GM23338 (cell line): ENCODE measurements at regions not wholly inside any gene's neighbourhood (a gene's known extent, or its start where the extent isn't known, plus 50 kb on each side); places are given as distances from the start of the nearest gene placed in this dataset.

Experiments used
- CREB1 ChIP-seq: fragments of 250-450 bp; sonication (Bioruptor Pico); IDR thresholded peaks from 2 replicates; pipeline ENCODE4 v1.5.0; 2020; ENCODE audit warnings: low read depth, mild to moderate bottlenecking, moderate library complexity
- EZH2 ChIP-seq: fragments of 200-600 bp; sonication (generic); IDR thresholded peaks from one replicate; pipeline ENCODE4 v1.8.0; 2017; ENCODE audit warnings: antibody characterized with exemption, mild to moderate bottlenecking, low read depth; ENCODE audit not compliant: unreplicated experiment
- EZH2phosphoT487 ChIP-seq: fragments of 200-600 bp; sonication (generic); IDR thresholded peaks from one replicate; pipeline ENCODE4 v1.8.1; 2018; ENCODE audit warnings: antibody characterized with exemption; ENCODE audit not compliant: unreplicated experiment
- JUNB ChIP-seq: IDR thresholded peaks from one replicate; pipeline ENCODE4 v1.6.1; 2016; ENCODE audit warnings: antibody characterized with exemption; ENCODE audit not compliant: unreplicated experiment
- POLR2AphosphoS5 ChIP-seq: IDR thresholded peaks from 2 replicates; pipeline ENCODE4 v1.6.1; 2016; ENCODE audit warnings: antibody characterized with exemption, low read depth
- ZNF331 ChIP-seq: fragments of 250-450 bp; sonication (Bioruptor Pico); IDR thresholded peaks from 2 replicates; pipeline ENCODE4 v1.5.0; 2020; ENCODE audit warnings: low read depth, mild to moderate bottlenecking, moderate library complexity
- TF ChIP-seq, protein P1 (sequence below), 2 experiments: fragments of 200-600 bp in 1 of 2; sonication (generic) in 1 of 2; conservative IDR thresholded peaks; 2 replicates each; pipeline versions ENCODE4 v1.5.1 to v1.6.1; 2016 to 2017; ENCODE audit warnings: antibody characterized with exemption in 2 of 2, low read depth in 2 of 2, mild to moderate bottlenecking in 2 of 2, moderate library complexity in 1 of 2
- TF ChIP-seq, protein P2 (sequence below): IDR thresholded peaks from one replicate; pipeline ENCODE4 v1.6.1; 2018; ENCODE audit warnings: antibody characterized with exemption; ENCODE audit not compliant: unreplicated experiment

DNA sequence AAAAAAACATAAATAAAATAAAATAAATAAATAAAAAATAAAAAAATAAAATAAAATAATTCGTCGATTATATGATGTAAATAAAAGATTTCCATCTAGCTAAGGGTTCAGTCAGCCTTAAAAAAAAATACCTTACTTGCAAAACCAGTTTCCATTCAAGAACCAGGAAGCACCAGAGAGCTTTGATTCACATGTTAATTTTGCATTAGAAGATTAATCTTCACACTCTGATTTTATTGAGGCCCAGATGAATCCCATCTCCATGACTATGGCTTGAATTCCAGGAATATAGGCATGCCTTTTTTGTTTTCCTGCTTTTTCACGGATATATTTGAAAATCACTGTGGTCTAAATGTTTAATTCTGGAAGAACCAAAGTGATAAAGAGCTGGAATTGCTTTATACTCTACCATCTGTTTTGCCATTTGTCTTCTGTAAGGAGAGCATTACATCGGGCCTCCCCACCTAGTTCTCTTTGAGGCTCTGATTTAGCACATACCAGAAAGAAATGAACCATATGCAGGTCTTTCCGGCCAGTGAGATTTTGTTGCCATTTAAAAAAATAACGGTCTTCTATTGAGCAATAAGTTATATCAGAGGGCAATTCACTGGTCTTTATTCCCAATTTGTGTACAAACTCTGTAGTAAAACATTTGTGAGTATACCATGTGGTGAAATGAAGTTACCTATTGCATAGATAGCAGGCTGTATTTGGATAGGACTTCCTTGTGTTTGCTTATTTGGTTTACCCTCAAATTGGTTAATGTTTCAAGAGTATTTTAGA lies 175.5 kb downstream of the AEBP2 start:
- TF ChIP-seq EZH2 (no peak), POLR2AphosphoS5 (no peak), JUNB (no peak), EZH2phosphoT487 (no peak), CREB1 (CRISPR knock-in tag) (no peak), ZNF331 (CRISPR knock-in tag) (no peak)
- TF ChIP-seq, protein P1, sequence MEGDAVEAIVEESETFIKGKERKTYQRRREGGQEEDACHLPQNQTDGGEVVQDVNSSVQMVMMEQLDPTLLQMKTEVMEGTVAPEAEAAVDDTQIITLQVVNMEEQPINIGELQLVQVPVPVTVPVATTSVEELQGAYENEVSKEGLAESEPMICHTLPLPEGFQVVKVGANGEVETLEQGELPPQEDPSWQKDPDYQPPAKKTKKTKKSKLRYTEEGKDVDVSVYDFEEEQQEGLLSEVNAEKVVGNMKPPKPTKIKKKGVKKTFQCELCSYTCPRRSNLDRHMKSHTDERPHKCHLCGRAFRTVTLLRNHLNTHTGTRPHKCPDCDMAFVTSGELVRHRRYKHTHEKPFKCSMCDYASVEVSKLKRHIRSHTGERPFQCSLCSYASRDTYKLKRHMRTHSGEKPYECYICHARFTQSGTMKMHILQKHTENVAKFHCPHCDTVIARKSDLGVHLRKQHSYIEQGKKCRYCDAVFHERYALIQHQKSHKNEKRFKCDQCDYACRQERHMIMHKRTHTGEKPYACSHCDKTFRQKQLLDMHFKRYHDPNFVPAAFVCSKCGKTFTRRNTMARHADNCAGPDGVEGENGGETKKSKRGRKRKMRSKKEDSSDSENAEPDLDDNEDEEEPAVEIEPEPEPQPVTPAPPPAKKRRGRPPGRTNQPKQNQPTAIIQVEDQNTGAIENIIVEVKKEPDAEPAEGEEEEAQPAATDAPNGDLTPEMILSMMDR (conservative IDR thresholded peaks at IDR 0.05; ENCODE audit: low read depth in 2 of 2), result no peak
- TF ChIP-seq, protein P2, sequence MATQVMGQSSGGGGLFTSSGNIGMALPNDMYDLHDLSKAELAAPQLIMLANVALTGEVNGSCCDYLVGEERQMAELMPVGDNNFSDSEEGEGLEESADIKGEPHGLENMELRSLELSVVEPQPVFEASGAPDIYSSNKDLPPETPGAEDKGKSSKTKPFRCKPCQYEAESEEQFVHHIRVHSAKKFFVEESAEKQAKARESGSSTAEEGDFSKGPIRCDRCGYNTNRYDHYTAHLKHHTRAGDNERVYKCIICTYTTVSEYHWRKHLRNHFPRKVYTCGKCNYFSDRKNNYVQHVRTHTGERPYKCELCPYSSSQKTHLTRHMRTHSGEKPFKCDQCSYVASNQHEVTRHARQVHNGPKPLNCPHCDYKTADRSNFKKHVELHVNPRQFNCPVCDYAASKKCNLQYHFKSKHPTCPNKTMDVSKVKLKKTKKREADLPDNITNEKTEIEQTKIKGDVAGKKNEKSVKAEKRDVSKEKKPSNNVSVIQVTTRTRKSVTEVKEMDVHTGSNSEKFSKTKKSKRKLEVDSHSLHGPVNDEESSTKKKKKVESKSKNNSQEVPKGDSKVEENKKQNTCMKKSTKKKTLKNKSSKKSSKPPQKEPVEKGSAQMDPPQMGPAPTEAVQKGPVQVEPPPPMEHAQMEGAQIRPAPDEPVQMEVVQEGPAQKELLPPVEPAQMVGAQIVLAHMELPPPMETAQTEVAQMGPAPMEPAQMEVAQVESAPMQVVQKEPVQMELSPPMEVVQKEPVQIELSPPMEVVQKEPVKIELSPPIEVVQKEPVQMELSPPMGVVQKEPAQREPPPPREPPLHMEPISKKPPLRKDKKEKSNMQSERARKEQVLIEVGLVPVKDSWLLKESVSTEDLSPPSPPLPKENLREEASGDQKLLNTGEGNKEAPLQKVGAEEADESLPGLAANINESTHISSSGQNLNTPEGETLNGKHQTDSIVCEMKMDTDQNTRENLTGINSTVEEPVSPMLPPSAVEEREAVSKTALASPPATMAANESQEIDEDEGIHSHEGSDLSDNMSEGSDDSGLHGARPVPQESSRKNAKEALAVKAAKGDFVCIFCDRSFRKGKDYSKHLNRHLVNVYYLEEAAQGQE, result no peak
